ENCODE measurements at regions not wholly inside any gene's neighbourhood (a gene's known extent, or its start where the extent isn't known, plus 50 kb on each side); places are given as distances from the start of the nearest gene placed in this dataset.

DNA sequence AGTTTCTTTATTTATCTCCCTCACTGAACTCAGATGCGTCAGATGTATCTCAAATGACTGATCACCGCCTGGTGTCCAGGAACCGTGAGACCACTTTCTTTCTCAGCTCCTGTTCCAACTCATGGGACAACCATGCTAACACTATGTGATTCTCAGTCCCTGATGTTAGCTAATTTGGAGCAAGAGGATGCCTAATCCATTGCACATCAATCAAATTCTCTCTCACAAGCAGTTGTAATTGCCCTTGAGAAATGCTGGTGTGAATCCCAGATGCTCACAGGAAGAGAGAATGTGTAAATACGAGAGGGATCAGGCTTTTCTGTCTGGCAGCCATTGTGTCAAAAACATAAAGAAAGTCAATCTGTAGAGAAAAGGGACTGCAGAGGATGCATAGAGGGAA lies 134.9 kb downstream of the WSCD1 start:
- TF ChIP-seq POLR2AphosphoS5 (IDR thresholded peaks at IDR 0.05; ENCODE audit: low read depth, low read length) (no peak), POLR2A (IDR thresholded peaks at IDR 0.05; ENCODE audit: low read depth, low read length) (no peak), TAF1 (IDR thresholded peaks at IDR 0.05; ENCODE audit: borderline replicate concordance, low read depth, low read length) (no peak)
